HEK293 (cell line): ENCODE measurements at regions not wholly inside any gene's neighbourhood (a gene's known extent, or its start where the extent isn't known, plus 50 kb on each side); places are given as distances from the start of the nearest gene placed in this dataset.

Experiments used
- SALL2 ChIP-seq: fragments of 450-650 bp; formaldehyde crosslinking; IDR thresholded peaks from 2 replicates; pipeline ENCODE4 v1.5.0; 2017; ENCODE audit warnings: missing biosample characterization, mild to moderate bottlenecking, missing genetic modification characterization, borderline replicate concordance
- YY1 ChIP-seq: fragments of 450-650 bp; formaldehyde crosslinking; IDR thresholded peaks from 2 replicates; pipeline ENCODE4 v1.5.1; 2018; ENCODE audit warnings: missing biosample characterization, missing genetic modification characterization
- ZNF350 ChIP-seq: fragments of 450-650 bp; formaldehyde crosslinking; IDR thresholded peaks from 2 replicates; pipeline ENCODE4 v1.5.0; 2017; ENCODE audit warnings: missing biosample characterization, mild to moderate bottlenecking, missing genetic modification characterization
- ZNF670 ChIP-seq: fragments of 450-650 bp; formaldehyde crosslinking; IDR thresholded peaks from 2 replicates; pipeline ENCODE4 v1.5.1; 2016; ENCODE audit warnings: missing biosample characterization, missing genetic modification characterization, low read depth
- TF ChIP-seq, protein P1 (sequence below): fragments of 450-650 bp; formaldehyde crosslinking; IDR thresholded peaks from 2 replicates; pipeline ENCODE4 v1.5.1; 2016; ENCODE audit warnings: missing biosample characterization, missing genetic modification characterization
- TF ChIP-seq, protein P2 (sequence below): fragments of 450-650 bp; formaldehyde crosslinking; IDR thresholded peaks from 2 replicates; pipeline ENCODE4 v1.5.1; 2016; ENCODE audit warnings: missing biosample characterization, missing genetic modification characterization

DNA sequence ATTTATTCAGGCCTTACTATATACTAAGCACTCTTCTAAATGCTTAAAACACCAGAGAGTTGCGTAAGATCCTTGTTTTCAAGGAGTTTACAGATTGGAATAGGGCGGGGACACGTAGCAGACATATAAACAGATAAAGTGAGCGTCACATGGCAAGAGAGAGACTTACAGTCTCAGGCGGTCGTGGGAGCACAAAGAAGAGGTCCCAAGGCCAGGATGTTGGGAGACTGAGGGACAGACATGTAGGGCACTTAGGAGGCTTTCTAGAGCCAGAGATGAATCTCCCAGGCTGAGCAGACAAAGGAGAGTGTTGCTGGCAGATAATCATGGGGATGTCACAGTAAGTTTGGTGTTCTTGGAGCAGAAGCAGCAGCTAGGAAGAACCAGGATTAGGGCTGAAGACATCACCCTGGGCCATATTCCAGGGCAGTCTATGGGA lies 119.1 kb upstream of the ANKFN1 start:
- TF ChIP-seq YY1 (tag by site-specific recombination), result no peak
- TF ChIP-seq, protein P1, sequence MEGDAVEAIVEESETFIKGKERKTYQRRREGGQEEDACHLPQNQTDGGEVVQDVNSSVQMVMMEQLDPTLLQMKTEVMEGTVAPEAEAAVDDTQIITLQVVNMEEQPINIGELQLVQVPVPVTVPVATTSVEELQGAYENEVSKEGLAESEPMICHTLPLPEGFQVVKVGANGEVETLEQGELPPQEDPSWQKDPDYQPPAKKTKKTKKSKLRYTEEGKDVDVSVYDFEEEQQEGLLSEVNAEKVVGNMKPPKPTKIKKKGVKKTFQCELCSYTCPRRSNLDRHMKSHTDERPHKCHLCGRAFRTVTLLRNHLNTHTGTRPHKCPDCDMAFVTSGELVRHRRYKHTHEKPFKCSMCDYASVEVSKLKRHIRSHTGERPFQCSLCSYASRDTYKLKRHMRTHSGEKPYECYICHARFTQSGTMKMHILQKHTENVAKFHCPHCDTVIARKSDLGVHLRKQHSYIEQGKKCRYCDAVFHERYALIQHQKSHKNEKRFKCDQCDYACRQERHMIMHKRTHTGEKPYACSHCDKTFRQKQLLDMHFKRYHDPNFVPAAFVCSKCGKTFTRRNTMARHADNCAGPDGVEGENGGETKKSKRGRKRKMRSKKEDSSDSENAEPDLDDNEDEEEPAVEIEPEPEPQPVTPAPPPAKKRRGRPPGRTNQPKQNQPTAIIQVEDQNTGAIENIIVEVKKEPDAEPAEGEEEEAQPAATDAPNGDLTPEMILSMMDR (tag by site-specific recombination), result no peak
- TF ChIP-seq ZNF350 (tag by site-specific recombination), result no peak
- TF ChIP-seq, protein P2, sequence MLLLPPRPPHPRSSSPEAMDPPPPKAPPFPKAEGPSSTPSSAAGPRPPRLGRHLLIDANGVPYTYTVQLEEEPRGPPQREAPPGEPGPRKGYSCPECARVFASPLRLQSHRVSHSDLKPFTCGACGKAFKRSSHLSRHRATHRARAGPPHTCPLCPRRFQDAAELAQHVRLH (tag by site-specific recombination), result no peak
- TF ChIP-seq ZNF670, result no peak
- no peak for TF ChIP-seq SALL2 (tag by site-specific recombination)
